ENCODE measurements at regions not wholly inside any gene's neighbourhood (a gene's known extent, or its start where the extent isn't known, plus 50 kb on each side); places are given as distances from the start of the nearest gene placed in this dataset.

DNA sequence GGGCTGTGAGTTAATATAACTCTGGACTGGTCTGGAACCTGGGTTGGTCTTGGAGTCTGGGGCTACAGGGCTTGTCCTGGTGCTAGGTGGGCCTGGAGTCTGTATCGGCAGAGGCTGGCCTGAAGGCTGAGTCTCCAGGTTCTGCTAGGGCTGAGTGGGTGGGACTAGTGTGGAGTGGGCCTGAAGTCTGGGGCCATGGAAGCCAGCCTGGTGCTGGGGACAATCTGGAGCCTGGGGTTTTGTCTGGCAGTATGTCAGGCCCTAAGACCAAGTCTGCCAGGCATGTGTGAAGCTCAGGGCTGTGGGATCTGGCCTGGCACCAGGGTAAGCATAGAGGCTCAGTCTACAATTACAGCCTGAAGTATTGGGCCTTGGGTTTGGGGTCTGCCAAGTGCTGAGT, 742.6 kb upstream of the GRIA3 start:
- TF ChIP-seq POLR2A (IDR thresholded peaks at IDR 0.05): no peak
- no peak for TF ChIP-seq CTCF (IDR thresholded peaks at IDR 0.05)
- intact Hi-C loops (cut with DNase I; ENCODE audit: low total_unique reads): no loop called here
- Histone ChIP-seq H3K36me3 (no peaks in the 10 kb centered on the region), H3K9me3 (no peaks in the 10 kb centered on the region), H3K27ac (no peak overlapping the region), H3K4me3 (no peak overlapping the region), H3K27me3 (no peaks in the 10 kb centered on the region), H3K4me1 (no peaks in the 10 kb centered on the region)
- no peak for DNase-seq

DNA sequence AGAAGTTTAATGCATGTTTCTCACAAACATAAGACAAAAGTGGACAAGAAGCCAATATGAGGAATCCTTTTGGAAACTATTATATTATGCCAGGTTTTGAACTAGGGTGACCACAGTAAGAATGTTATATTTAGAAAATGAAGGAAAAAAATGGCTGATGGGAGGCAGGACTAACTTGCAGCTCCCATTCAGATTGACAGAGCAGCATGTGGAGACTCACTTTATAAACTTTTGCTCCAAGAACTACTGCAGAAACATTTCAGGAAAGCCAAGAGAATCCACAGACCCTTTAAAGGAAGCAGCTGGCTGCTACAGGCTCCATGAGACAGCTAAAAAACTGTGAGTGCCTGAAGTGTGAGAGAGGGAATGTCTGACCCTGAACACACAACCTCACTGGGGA, 738.6 kb upstream of the GRIA3 start:
- Histone ChIP-seq H3K27me3 (no peaks in the 10 kb centered on the region), H3K9me3 (no peaks in the 10 kb centered on the region), H3K4me1 (no peaks in the 10 kb centered on the region), H3K36me3 (no peaks in the 10 kb centered on the region), H3K4me3 (no peak overlapping the region), H3K27ac (no peak overlapping the region)
- no peak for TF ChIP-seq POLR2A (IDR thresholded peaks at IDR 0.05)
- TF ChIP-seq CTCF (IDR thresholded peaks at IDR 0.05): no peak
- intact Hi-C loops (cut with DNase I; ENCODE audit: low total_unique reads): no loop called here
- DNase-seq: no peak

DNA sequence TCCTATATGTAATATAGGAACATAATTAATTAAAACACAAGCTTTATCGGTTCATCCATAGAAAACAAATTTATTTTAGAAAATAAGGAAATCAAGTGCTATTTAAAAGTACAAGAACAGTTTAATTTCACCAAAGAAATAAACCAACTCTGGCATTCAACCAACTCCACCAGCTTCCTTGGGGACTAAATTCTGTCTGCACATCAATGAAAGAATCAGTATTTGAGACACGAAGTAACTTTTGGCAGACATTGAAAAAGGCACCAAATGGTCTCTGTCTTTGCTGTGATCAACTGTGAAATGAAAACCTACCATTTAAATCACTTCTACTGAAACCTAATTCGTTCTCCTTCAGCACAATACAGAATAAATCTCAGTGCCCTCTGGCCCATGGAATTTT, 719.7 kb upstream of the GRIA3 start:
- Histone ChIP-seq H3K27ac (no peak overlapping the region), H3K27me3 (no peaks in the 10 kb centered on the region), H3K36me3 (no peaks in the 10 kb centered on the region), H3K9me3 (no peaks in the 10 kb centered on the region), H3K4me3 (no peak overlapping the region), H3K4me1 (no peaks in the 10 kb centered on the region)
- intact Hi-C loops (cut with DNase I; ENCODE audit: low total_unique reads): no loop called here
- no peak for DNase-seq
- no peak for TF ChIP-seq CTCF (IDR thresholded peaks at IDR 0.05)

DNA sequence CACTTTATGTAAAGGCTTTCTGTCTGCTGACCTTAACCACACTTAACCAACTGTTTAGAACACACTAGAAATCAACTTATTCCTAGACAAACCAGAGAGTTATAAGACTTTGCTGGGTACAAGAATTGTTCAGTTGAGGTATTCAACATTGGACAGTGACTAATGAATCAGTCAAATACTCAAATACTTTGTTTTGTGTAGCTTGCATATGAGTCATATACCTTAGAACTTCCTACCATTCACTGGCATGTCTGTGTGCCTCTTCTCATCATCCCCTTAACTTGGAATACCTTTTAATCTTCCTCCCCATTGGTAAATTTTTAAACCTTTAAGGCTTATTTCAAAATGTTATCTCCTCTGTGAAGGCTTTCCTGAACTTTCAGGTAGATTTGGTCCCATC, 708.8 kb upstream of the GRIA3 start:
- Histone ChIP-seq H3K27ac (no peak overlapping the region), H3K27me3 (no peaks in the 10 kb centered on the region), H3K9me3 (no peaks in the 10 kb centered on the region), H3K4me1 (no peaks in the 10 kb centered on the region), H3K4me3 (no peak overlapping the region), H3K36me3 (no peaks in the 10 kb centered on the region)
- DNase-seq: no peak
- intact Hi-C loops (cut with DNase I; ENCODE audit: low total_unique reads): no loop called here
- TF ChIP-seq CTCF (IDR thresholded peaks at IDR 0.05) (no peak), POLR2A (IDR thresholded peaks at IDR 0.05) (no peak)

DNA sequence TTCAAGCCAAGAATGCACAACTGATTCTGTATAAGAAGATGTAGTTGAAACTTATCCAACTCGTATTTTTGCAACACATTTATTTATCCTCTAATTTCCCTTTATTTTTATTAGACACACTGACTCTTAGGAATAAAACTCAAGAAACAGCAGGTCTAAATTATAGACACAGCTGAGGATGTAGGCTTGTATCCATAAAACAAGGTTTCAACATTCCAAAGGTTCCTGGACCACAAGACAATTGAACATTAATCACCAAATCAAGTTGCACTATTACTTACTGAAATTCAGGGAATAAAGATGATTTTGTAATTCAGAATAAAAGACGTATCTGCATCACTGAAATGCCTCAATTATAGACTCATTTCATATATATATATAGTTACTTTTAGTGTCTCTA, 683.5 kb upstream of the GRIA3 start:
- H3K27me3 ChIP-seq: no peaks in the 10 kb centered on the region
- no peak overlapping the region for H3K27ac ChIP-seq
- DNase-seq: no peak
- intact Hi-C loops (cut with DNase I; ENCODE audit: low total_unique reads): no loop called here
- TF ChIP-seq POLR2A (IDR thresholded peaks at IDR 0.05) (no peak), CTCF (IDR thresholded peaks at IDR 0.05) (no peak)
- no peaks in the 10 kb centered on the region for H3K36me3 ChIP-seq
- no peak overlapping the region for H3K4me3 ChIP-seq
- no peaks in the 10 kb centered on the region for H3K9me3 ChIP-seq
- no peaks in the 10 kb centered on the region for H3K4me1 ChIP-seq
